AG09309 (cell line): ENCODE measurements at regions not wholly inside any gene's neighbourhood (a gene's known extent, or its start where the extent isn't known, plus 50 kb on each side); places are given as distances from the start of the nearest gene placed in this dataset.

Source experiments
- DNase-seq: peaks from one replicate; pipeline ENCODE4 v3.0.0-alpha.2; 2010; ENCODE audit warnings: low read depth
- H3K4me3 ChIP-seq: 2 replicates; pipeline ENCODE4 v1.5.1; 2011; ENCODE audit warnings: mild to moderate bottlenecking, low read depth, low read length, moderate library complexity; ENCODE audit not compliant: control insufficient read depth
- CTCF ChIP-seq: IDR thresholded peaks from 2 replicates; pipeline ENCODE4 v1.5.1; 2011; ENCODE audit warnings: mild to moderate bottlenecking, low read depth, low read length, inconsistent platforms; ENCODE audit not compliant: insufficient read depth, control insufficient read depth; ENCODE audit errors: missing control alignments

GRCh38 chr3:34015204-34016142, 217.0 kb downstream of the PDCD6IP start:
- TF ChIP-seq CTCF: peak; percentile 25
- no peak for DNase-seq
- H3K4me3 ChIP-seq: no peak overlapping the region

DNA sequence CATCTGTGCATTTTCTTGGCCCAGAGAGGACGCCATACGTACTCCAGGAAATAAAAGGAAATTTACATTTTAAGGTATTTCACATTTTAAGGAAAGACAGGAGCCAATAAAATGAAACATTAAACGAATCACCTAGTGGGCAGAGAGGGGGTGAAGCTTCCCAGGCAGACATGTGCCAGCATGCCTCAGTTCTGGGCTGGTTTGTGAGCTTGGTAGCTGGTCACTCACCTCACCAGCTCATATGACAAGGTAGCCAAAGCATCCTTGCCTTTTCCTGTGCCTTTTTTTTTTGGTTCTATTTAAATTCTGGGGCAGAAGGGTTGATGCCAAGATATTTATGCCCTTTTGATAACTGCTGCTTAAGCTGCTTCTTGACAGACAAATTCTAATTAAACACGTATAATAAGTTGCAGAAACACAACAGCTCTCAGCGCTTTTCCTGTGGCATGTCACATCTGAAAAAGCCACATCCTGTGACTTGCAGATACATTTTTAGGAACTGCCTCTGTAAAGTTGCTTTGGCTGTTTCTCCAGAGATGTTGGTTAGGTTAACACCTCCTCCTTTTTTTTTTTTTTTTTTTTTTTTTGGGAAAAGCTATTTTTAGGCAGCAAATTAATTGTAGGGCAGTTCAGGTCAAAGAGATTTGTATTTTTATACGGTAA, 218.6 kb downstream of the PDCD6IP start:
- TF ChIP-seq CTCF: no peak
- no peak overlapping the region for H3K4me3 ChIP-seq
- DNase-seq: no peak

GRCh38 chr3:34017757-34018156, 219.3 kb downstream of the PDCD6IP start:
- TF ChIP-seq CTCF: no peak
- DNase-seq: no peak
- no peak overlapping the region for H3K4me3 ChIP-seq

DNA sequence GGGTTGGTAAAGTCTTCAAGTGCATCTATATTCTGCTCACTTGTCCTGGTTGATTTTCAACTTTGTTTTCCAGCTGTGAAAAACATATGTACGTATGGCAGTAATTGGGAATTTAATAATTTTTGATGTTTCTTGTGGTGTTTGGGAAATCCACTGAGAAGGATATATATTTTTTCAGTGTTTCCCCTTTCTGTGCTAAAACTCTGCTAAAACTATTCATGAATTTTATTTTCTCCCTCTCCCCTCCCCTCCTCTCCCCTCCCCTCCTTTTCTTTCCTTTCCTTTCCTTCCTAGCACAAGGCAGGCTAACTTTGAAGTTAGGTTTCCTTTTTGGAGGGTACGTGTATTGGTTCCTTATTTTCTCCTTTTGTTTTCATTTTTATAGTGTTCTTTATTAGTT, 220.7 kb downstream of the PDCD6IP start:
- no peak overlapping the region for H3K4me3 ChIP-seq
- DNase-seq: no peak
- no peak for TF ChIP-seq CTCF

- no peak overlapping the region for H3K4me3 ChIP-seq
- TF ChIP-seq CTCF: no peak
- DNase-seq: no peak
Observed at GRCh38 chr3:34020170-34020569, 221.7 kb downstream of the PDCD6IP start.

GRCh38 chr3:34020726-34021680, 222.6 kb downstream of the PDCD6IP start:
- H3K4me3 ChIP-seq: no peak overlapping the region
- no peak for DNase-seq
- TF ChIP-seq CTCF: no peak
